Mesenchymal stem cell (in vitro differentiated cells and primary cell): ENCODE measurements at regions not wholly inside any gene's neighbourhood (a gene's known extent, or its start where the extent isn't known, plus 50 kb on each side); places are given as distances from the start of the nearest gene placed in this dataset.

Experiments used
- DNase-seq: peaks from one replicate; pipeline ENCODE4 v3.0.0-alpha.2; 2013
- H2AFZ ChIP-seq: one replicate; pipeline ENCODE4 v1.6.1; 2013; ENCODE audit warnings: low read depth, mild to moderate bottlenecking, control low read depth, inconsistent platforms, low read length, moderate library complexity
- H2AK5ac ChIP-seq: 2 replicates; pipeline ENCODE4 v1.6.1; 2013; ENCODE audit warnings: low read length, moderate library complexity, mild to moderate bottlenecking, inconsistent platforms; ENCODE audit not compliant: severe bottlenecking
- H2BK120ac ChIP-seq: one replicate; pipeline ENCODE4 v1.6.1; 2013; ENCODE audit warnings: low read depth, mild to moderate bottlenecking, inconsistent platforms, low read length, moderate library complexity
- H2BK12ac ChIP-seq, 2 experiments: one replicate each; pipeline ENCODE4 v1.6.1; 2013; ENCODE audit warnings: inconsistent platforms in 2 of 2, low read length in 2 of 2, mild to moderate bottlenecking in 2 of 2, moderate library complexity in 2 of 2, control low read depth in 1 of 2
- H2BK15ac ChIP-seq: one replicate; pipeline ENCODE4 v1.6.1; 2013; ENCODE audit warnings: mild to moderate bottlenecking, low read depth, inconsistent platforms; ENCODE audit not compliant: poor library complexity, severe bottlenecking
- H2BK5ac ChIP-seq: 2 replicates; pipeline ENCODE4 v1.6.1; 2013; ENCODE audit warnings: low read depth, mild to moderate bottlenecking, low read length, control low read depth, inconsistent platforms; ENCODE audit not compliant: poor library complexity, severe bottlenecking
- H3K14ac ChIP-seq, 2 experiments: one replicate each; pipeline ENCODE4 v1.6.1; 2013; ENCODE audit warnings: inconsistent platforms in 2 of 2, low read length in 2 of 2, control low read depth in 1 of 2, mild to moderate bottlenecking in 1 of 2, moderate library complexity in 1 of 2
- H3K18ac ChIP-seq, 2 experiments: one replicate each; pipeline ENCODE4 v1.6.1; 2013; ENCODE audit warnings: inconsistent platforms in 2 of 2, low read length in 2 of 2, control low read depth in 1 of 2, low read depth in 1 of 2, mild to moderate bottlenecking in 1 of 2
- H3K23ac ChIP-seq, 2 experiments: one replicate each; pipeline ENCODE4 v1.6.1; 2013; ENCODE audit warnings: inconsistent platforms in 2 of 2, low read length in 2 of 2, mild to moderate bottlenecking in 2 of 2, moderate library complexity in 2 of 2, control low read depth in 1 of 2
- H3K27ac ChIP-seq: 2 replicates; pipeline ENCODE4 v1.5.1; 2013; ENCODE audit warnings: mild to moderate bottlenecking, moderate library complexity, low read length, control low read depth, inconsistent platforms; ENCODE audit not compliant: poor library complexity, severe bottlenecking
- H3K27me3 ChIP-seq, 2 experiments: 2 replicates each; pipeline versions ENCODE4 v1.6.1 to v1.7.0; 2013; ENCODE audit warnings: low read length in 2 of 2, mild to moderate bottlenecking in 2 of 2, moderate library complexity in 2 of 2, control low read depth in 1 of 2, inconsistent platforms in 1 of 2; ENCODE audit not compliant: control insufficient read depth in 1 of 2, insufficient read depth in 1 of 2
- H3K36me3 ChIP-seq, 2 experiments: 2 replicates each; pipeline versions ENCODE4 v1.6.1 to v1.7.0; 2013; ENCODE audit warnings: low read length in 2 of 2, control low read depth in 1 of 2, inconsistent platforms in 1 of 2, low read depth in 1 of 2, mild to moderate bottlenecking in 1 of 2; ENCODE audit not compliant: insufficient read depth in 2 of 2, control insufficient read depth in 1 of 2
- H3K4ac ChIP-seq, 2 experiments: one replicate each; pipeline ENCODE4 v1.6.1; 2013; ENCODE audit warnings: inconsistent platforms in 2 of 2, low read length in 2 of 2, mild to moderate bottlenecking in 2 of 2, moderate library complexity in 2 of 2, control low read depth in 1 of 2, low read depth in 1 of 2
- H3K4me1 ChIP-seq: 2 replicates; pipeline ENCODE4 v1.6.1; 2013; ENCODE audit warnings: low read depth, low read length, control low read depth; ENCODE audit not compliant: control insufficient read depth, insufficient read depth
- H3K4me2 ChIP-seq: 2 replicates; pipeline ENCODE4 v1.6.1; 2013; ENCODE audit warnings: low read length, mild to moderate bottlenecking, inconsistent platforms; ENCODE audit not compliant: poor library complexity, severe bottlenecking
- H3K4me3 ChIP-seq, 2 experiments: 2 replicates each; pipeline versions ENCODE4 v1.5.1 to v1.7.0; 2013; ENCODE audit warnings: low read length in 2 of 2, mild to moderate bottlenecking in 2 of 2, control low read depth in 1 of 2, low read depth in 1 of 2; ENCODE audit not compliant: insufficient read depth in 1 of 2
- H3K79me1 ChIP-seq: replicated peaks from 2 replicates; pipeline ENCODE4 v1.6.1; 2013; ENCODE audit warnings: mild to moderate bottlenecking, control low read depth, low read length, inconsistent platforms; ENCODE audit not compliant: poor library complexity, severe bottlenecking
- H3K9ac ChIP-seq: 2 replicates; pipeline ENCODE4 v1.7.0; 2013; ENCODE audit warnings: mild to moderate bottlenecking, low read length, moderate library complexity
- H3K9me3 ChIP-seq: 2 replicates; pipeline ENCODE4 v1.7.0; 2013; ENCODE audit warnings: mild to moderate bottlenecking, low read length; ENCODE audit not compliant: control insufficient read depth
- H4K8ac ChIP-seq: one replicate; pipeline ENCODE4 v1.6.1; 2013; ENCODE audit warnings: inconsistent platforms, mild to moderate bottlenecking, low read length, moderate library complexity
- H4K91ac ChIP-seq: one replicate; pipeline ENCODE4 v1.6.1; 2013; ENCODE audit warnings: mild to moderate bottlenecking, low read length, inconsistent platforms
- WGBS: methylation state at CpG from one replicate; pipeline ENCODE4 v1.1.7; 2013; ENCODE audit warnings: mixed read lengths; 5-methylcytosine and 5-hydroxymethylcytosine counted together

DNA sequence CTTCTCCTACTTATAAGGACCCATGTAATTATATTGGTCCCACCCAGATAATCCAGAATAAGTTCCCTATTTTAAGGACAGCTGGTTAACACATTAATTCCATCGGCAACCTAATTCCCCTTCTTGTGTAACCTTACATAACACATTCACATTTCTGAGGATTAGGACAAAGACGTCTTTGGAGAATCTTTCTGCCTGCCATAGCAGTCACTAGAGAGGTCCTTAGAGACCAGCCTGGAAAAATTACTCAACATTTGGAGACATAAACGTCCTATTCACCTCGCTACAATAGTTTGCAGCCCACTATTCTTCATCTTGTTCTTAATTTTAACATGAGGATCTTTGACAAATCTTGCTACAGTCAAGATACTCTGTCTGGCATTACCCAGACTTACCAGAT lies 100.1 kb downstream of the MAFB start:
- H3K4ac ChIP-seq: no peak overlapping the region
- no peak overlapping the region for H2BK120ac ChIP-seq
- no peak overlapping the region for H3K4me3 ChIP-seq
- H3K9me3 ChIP-seq: no peaks in the 10 kb centered on the region
- no peak for DNase-seq
- no peak overlapping the region for H3K27ac ChIP-seq
- H2BK5ac ChIP-seq: no peak overlapping the region
- H4K91ac ChIP-seq: no peak overlapping the region
- no peaks in the 10 kb centered on the region for H3K36me3 ChIP-seq
- H3K79me1 ChIP-seq: no peaks in the 10 kb centered on the region
- H3K27me3 ChIP-seq: peaks cover 0 to 5% of the 10 kb centered on the region in 2 experiments
- H2BK15ac ChIP-seq: no peak overlapping the region
- H3K23ac ChIP-seq: no peak overlapping the region
- no peak overlapping the region for H3K4me2 ChIP-seq
- no peak overlapping the region for H2BK12ac ChIP-seq
- no peak overlapping the region for H4K8ac ChIP-seq
- H3K4me1 ChIP-seq: no peaks in the 10 kb centered on the region
- no peak overlapping the region for H2AK5ac ChIP-seq
- no peak overlapping the region for H3K9ac ChIP-seq
- H2AFZ ChIP-seq: no peak overlapping the region
- H3K18ac ChIP-seq: no peak overlapping the region
- WGBS: 67% methylated on average over 4 of the region's 4 CpGs
- no peak overlapping the region for H3K14ac ChIP-seq

GRCh38 chr20:40587038-40587437 lies 102.0 kb downstream of the MAFB start:
- H4K8ac ChIP-seq: no peak overlapping the region
- H4K91ac ChIP-seq: no peak overlapping the region
- 56% methylated on average over 7 of the region's 7 CpGs for WGBS
- H3K4me1 ChIP-seq: no peaks in the 10 kb centered on the region
- H3K9me3 ChIP-seq: no peaks in the 10 kb centered on the region
- no peak overlapping the region for H3K27ac ChIP-seq
- no peak overlapping the region for H2BK120ac ChIP-seq
- H3K9ac ChIP-seq: no peak overlapping the region
- no peak overlapping the region for H2AK5ac ChIP-seq
- no peak overlapping the region for H3K4ac ChIP-seq
- H2BK15ac ChIP-seq: no peak overlapping the region
- no peaks in the 10 kb centered on the region for H3K79me1 ChIP-seq
- no peak for DNase-seq
- no peak overlapping the region for H2BK5ac ChIP-seq
- H3K4me3 ChIP-seq: no peak overlapping the region
- H3K4me2 ChIP-seq: no peak overlapping the region
- H3K23ac ChIP-seq: no peak overlapping the region
- no peak overlapping the region for H2BK12ac ChIP-seq
- peaks cover 0 to 5% of the 10 kb centered on the region in 2 experiments for H3K27me3 ChIP-seq
- no peaks in the 10 kb centered on the region for H3K36me3 ChIP-seq
- no peak overlapping the region for H3K14ac ChIP-seq
- H3K18ac ChIP-seq: no peak overlapping the region
- no peak overlapping the region for H2AFZ ChIP-seq

GRCh38 chr20:40584130-40584809 lies 104.8 kb downstream of the MAFB start:
- Histone ChIP-seq H3K14ac (no peak overlapping the region), H3K79me1 (no peaks in the 10 kb centered on the region), H2BK5ac (no peak overlapping the region), H2BK15ac (no peak overlapping the region), H2AK5ac (no peak overlapping the region), H3K4me1 (no peaks in the 10 kb centered on the region), H3K9ac (no peak overlapping the region), H3K36me3 (no peaks in the 10 kb centered on the region), H3K27me3 (peaks cover 0 to 6% of the 10 kb centered on the region in 2 experiments), H3K23ac (no peak overlapping the region), H4K8ac (no peak overlapping the region), H3K4ac (no peak overlapping the region), H3K18ac (no peak overlapping the region), H3K27ac (no peak overlapping the region), H3K9me3 (no peaks in the 10 kb centered on the region), H3K4me3 (no peak overlapping the region), H4K91ac (no peak overlapping the region), H2BK120ac (no peak overlapping the region), H2AFZ (no peak overlapping the region), H2BK12ac (no peak overlapping the region), H3K4me2 (no peak overlapping the region)
- no peak for DNase-seq
- 64% methylated on average over 3 of the region's 3 CpGs for WGBS

DNA sequence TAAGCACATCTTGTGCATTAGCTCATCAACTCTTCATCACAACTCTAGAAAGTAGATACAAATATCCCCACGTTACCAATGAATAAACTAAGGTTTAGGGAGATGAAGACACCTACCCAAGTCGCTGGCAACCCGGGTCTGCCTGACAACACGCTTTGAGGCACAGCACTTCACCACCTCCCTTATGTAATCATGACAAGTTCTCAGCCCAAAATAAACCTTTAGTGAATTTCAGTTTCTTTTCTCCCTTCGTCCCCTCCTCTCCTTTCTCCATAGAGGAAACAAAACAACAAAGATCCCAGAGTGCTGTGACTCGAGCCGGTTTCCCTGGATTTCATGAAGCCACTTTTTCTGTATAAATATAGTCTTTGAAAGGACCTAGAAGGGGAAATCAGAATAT lies 105.4 kb downstream of the MAFB start:
- no peak overlapping the region for H3K14ac ChIP-seq
- no peaks in the 10 kb centered on the region for H3K36me3 ChIP-seq
- peaks cover 0 to 3% of the 10 kb centered on the region in 2 experiments for H3K27me3 ChIP-seq
- H2BK5ac ChIP-seq: no peak overlapping the region
- H3K9ac ChIP-seq: no peak overlapping the region
- no peak overlapping the region for H3K4me2 ChIP-seq
- no peak overlapping the region for H4K91ac ChIP-seq
- H3K79me1 ChIP-seq: no peaks in the 10 kb centered on the region
- H2BK12ac ChIP-seq: no peak overlapping the region
- H2AFZ ChIP-seq: no peak overlapping the region
- H3K23ac ChIP-seq: no peak overlapping the region
- WGBS: 75% methylated on average over 5 of the region's 7 CpGs
- H4K8ac ChIP-seq: no peak overlapping the region
- no peak overlapping the region for H3K4me3 ChIP-seq
- no peaks in the 10 kb centered on the region for H3K4me1 ChIP-seq
- no peak overlapping the region for H3K18ac ChIP-seq
- H3K9me3 ChIP-seq: no peaks in the 10 kb centered on the region
- H2BK15ac ChIP-seq: no peak overlapping the region
- H3K27ac ChIP-seq: no peak overlapping the region
- DNase-seq: no peak
- H2AK5ac ChIP-seq: no peak overlapping the region
- H2BK120ac ChIP-seq: no peak overlapping the region
- H3K4ac ChIP-seq: no peak overlapping the region
